Uterus (tissue), 3 donors: ENCODE measurements at regions not wholly inside any gene's neighbourhood (a gene's known extent, or its start where the extent isn't known, plus 50 kb on each side); places are given as distances from the start of the nearest gene placed in this dataset.

ENCODE experiments used
- DNase-seq, 2 donors: peaks; one replicate each; pipeline ENCODE4 v3.0.0-alpha.2; 2019 to 2020
- H3K27ac ChIP-seq, 2 donors: fragments of 200-600 bp; sonication (generic); 1 replicate in 1 of 2; 2 replicates in 1 of 2; pipeline ENCODE4 v1.5.1; 2016 to 2018
- H3K27me3 ChIP-seq, 2 donors: fragments of 200-600 bp; sonication (generic); one replicate each; pipeline ENCODE4 v1.5.1; 2018 to 2019; ENCODE audit warnings: control low read depth in 1 of 2
- H3K36me3 ChIP-seq, 2 donors: fragments of 200-600 bp; sonication (generic); one replicate each; pipeline ENCODE4 v1.5.1; 2019; ENCODE audit warnings: control low read depth in 1 of 2
- H3K4me1 ChIP-seq, 2 donors: fragments of 200-600 bp; sonication (generic); one replicate each; pipeline ENCODE4 v1.5.1; 2018 to 2019; ENCODE audit warnings: control low read depth in 1 of 2
- H3K4me3 ChIP-seq, 2 donors: fragments of 200-600 bp; sonication (generic); 1 replicate in 1 of 2; 2 replicates in 1 of 2; pipeline ENCODE4 v1.5.1; 2018 to 2019; ENCODE audit warnings: mild to moderate bottlenecking in 1 of 2
- H3K9me3 ChIP-seq, 2 donors: fragments of 200-600 bp; sonication (generic); one replicate each; pipeline ENCODE4 v1.5.1; 2019; ENCODE audit warnings: control low read depth in 1 of 2
- POLR2A ChIP-seq, 2 donors: fragments of 450-650 bp; IDR thresholded peaks; one replicate each; pipeline ENCODE4 v1.6.1; 2016; ENCODE audit warnings: antibody characterized with exemption in 2 of 2, mild to moderate bottlenecking in 1 of 2, moderate library complexity in 1 of 2
- intact Hi-C: fragments of 100-400 bp; cut with DNase I; formaldehyde crosslinking; loops from one replicate; pipeline ENCODE4 v1.15.1; 2023; ENCODE audit warnings: low total_unique reads
- TF ChIP-seq, protein P1 (sequence below), 4 experiments: fragments of 200-600 bp in 2 of 4; fragments of 450-650 bp in 2 of 4; sonication (generic) in 2 of 4; IDR thresholded peaks; one replicate each; pipeline ENCODE4 v1.5.1; 2016 to 2019; ENCODE audit warnings: antibody characterized with exemption in 4 of 4, mild to moderate bottlenecking in 2 of 4, moderate library complexity in 1 of 4
- donor health status: DM: yes; HTN: yes; CAD: no.

DNA sequence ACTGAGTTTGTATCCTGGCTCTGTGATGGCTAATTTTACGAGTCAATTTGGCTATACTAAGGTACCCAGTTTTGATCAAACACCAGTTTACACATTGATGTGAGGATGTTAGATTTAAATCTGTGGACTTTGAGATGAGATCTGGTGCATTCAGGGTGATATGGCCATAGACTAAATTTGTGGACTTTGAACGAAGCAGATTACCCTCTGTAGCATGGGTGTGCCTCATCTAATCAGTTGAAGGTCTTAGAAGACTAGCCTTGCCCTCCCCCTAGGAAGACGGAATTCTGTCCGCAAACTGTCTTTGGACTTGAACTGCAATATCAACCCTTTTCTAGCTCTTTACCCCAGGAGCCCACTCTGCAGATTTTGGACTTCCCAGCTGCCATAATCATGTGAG is 547.8 kb upstream of the CITED2 start:
- DNase-seq = no peak
- Histone ChIP-seq H3K9me3 (no peaks in the 10 kb centered on the region), H3K27ac (no peak overlapping the region), H3K4me3 (no peak overlapping the region), H3K4me1 (no peaks in the 10 kb centered on the region), H3K36me3 (no peaks in the 10 kb centered on the region), H3K27me3 (no peaks in the 10 kb centered on the region)
- TF ChIP-seq, protein P1, sequence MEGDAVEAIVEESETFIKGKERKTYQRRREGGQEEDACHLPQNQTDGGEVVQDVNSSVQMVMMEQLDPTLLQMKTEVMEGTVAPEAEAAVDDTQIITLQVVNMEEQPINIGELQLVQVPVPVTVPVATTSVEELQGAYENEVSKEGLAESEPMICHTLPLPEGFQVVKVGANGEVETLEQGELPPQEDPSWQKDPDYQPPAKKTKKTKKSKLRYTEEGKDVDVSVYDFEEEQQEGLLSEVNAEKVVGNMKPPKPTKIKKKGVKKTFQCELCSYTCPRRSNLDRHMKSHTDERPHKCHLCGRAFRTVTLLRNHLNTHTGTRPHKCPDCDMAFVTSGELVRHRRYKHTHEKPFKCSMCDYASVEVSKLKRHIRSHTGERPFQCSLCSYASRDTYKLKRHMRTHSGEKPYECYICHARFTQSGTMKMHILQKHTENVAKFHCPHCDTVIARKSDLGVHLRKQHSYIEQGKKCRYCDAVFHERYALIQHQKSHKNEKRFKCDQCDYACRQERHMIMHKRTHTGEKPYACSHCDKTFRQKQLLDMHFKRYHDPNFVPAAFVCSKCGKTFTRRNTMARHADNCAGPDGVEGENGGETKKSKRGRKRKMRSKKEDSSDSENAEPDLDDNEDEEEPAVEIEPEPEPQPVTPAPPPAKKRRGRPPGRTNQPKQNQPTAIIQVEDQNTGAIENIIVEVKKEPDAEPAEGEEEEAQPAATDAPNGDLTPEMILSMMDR (IDR thresholded peaks at IDR 0.05) = no peak
- no peak for TF ChIP-seq POLR2A (IDR thresholded peaks at IDR 0.05)
- intact Hi-C loops = no loop called here

GRCh38 chr6:139920776-139921100 is 546.3 kb upstream of the CITED2 start:
- peak overlapping the region in 1 of 2 donors; percentile 18 for H3K27ac ChIP-seq
- no peaks in the 10 kb centered on the region for H3K27me3 ChIP-seq
- DNase-seq = no peak
- no peaks in the 10 kb centered on the region for H3K4me1 ChIP-seq
- intact Hi-C loops = no loop called here
- no peaks in the 10 kb centered on the region for H3K36me3 ChIP-seq
- no peak overlapping the region for H3K4me3 ChIP-seq
- TF ChIP-seq, protein P1 (IDR thresholded peaks at IDR 0.05) = no peak
- TF ChIP-seq POLR2A (IDR thresholded peaks at IDR 0.05) = no peak
- H3K9me3 ChIP-seq = no peaks in the 10 kb centered on the region

DNA sequence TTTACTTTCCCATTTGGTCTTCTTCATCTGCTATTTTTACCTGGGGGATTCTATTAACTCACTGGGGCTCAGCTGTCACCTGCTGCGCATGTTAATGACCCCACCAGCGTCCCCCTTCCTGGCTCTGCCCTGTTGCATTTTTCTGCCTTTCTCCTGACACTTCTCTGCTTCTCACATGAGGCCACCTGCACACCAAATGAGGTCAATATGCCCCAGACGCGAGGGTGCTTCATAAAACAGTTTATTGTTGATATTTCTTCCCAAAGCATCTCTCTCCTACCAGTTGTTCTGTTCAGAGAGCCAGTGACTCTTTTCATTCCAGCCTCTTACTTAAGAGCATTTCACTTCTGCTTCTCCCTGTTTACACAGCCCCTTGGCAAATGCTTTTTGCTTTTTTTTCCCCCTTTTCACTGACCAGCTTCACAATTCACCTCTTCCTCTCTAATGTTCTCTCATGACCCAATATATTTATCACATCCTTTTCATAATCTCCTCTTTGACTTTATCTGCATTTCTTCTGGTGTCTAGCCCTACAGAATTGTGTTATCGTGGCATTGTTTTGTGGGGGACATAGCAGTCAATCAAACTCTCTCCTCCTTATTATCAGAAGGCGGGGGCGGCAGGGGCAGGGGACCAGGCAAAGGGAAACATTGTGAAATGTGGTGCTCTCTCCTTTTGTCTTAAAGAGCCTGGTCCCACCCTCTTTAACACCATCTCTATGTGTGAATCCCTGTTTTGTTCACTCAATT is 545.8 kb upstream of the CITED2 start:
- intact Hi-C loops = no loop called here
- Histone ChIP-seq H3K4me3 (no peak overlapping the region), H3K36me3 (no peaks in the 10 kb centered on the region), H3K4me1 (no peaks in the 10 kb centered on the region), H3K27ac (peak overlapping the region in 1 of 2 donors; percentile 18), H3K27me3 (no peaks in the 10 kb centered on the region), H3K9me3 (no peaks in the 10 kb centered on the region)
- no peak for TF ChIP-seq POLR2A (IDR thresholded peaks at IDR 0.05)
- TF ChIP-seq, protein P1 (IDR thresholded peaks at IDR 0.05) = no peak
- DNase-seq = no peak

DNA sequence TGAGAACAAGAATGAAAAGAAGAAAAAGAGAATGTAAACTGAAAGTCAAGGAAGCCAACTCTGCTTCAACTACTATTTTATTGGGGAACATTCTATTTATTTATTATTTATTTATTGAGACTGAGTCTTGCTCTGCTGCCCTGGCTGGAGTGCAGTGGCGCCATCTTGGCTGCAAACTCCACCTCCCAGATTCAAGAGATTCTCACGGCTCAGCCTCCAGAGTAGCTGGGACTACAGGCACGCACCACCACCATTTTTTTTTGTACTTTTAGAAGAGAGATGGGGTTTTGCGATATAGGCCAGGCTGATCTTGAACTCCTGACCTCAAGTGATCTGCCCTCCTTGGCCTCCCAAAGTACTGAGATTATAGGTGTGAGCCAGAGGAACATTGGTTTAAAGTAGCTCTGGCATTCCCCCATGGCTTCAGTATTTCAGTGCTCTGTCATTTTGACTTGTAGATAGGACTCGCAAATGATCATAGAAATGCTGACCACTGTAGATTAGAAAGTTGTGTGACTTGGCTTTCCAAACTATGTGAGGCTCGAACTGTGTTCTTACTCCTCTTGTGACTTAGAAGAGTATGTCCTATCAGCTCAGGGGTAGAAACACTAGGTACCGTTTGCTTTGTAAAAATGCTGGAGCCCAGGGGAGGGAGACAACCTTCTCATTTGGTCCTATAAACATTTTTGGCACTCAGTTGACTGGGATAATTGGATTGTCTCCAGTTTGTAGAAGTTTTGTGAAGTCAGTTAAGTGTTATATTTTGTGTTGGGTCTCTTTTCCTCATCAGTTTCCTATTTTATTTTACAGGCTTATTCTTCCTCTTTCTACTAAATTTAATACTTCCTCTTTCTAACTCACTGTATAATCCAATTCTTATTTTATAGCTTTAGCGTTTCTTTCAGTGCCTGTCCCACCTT is 544.9 kb upstream of the CITED2 start:
- no peak for DNase-seq
- H3K36me3 ChIP-seq = no peaks in the 10 kb centered on the region
- intact Hi-C loops = no loop called here
- no peaks in the 10 kb centered on the region for H3K4me1 ChIP-seq
- H3K9me3 ChIP-seq = no peaks in the 10 kb centered on the region
- TF ChIP-seq, protein P1 (IDR thresholded peaks at IDR 0.05) = no peak
- TF ChIP-seq POLR2A (IDR thresholded peaks at IDR 0.05) = no peak
- H3K4me3 ChIP-seq = no peak overlapping the region
- peak overlapping the region in 1 of 2 donors; percentile 18 for H3K27ac ChIP-seq
- H3K27me3 ChIP-seq = no peaks in the 10 kb centered on the region
